ENCODE measurements at regions not wholly inside any gene's neighbourhood (a gene's known extent, or its start where the extent isn't known, plus 50 kb on each side); places are given as distances from the start of the nearest gene placed in this dataset.

DNA sequence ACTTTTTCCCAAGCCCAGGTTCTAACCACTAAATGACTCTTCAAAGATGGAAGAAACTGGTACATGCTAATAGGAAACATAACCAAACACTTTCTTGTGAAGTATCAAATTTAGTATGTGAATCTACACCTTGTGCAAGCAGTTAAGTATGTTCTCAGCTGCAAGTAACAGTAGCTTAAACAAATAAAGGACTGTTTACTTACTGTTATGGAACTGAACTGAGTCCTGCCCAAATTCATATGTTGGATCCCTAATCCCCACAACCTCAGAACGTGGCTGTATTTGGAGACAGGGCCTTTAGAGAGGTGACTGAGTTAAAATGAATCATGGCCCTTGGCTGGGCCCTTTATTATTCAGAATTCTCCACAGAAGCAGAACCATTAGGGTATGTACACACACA, 178.7 kb downstream of the KDR start:
- no peaks in the 10 kb centered on the region for H3K36me3 ChIP-seq
- no peaks in the 10 kb centered on the region for H3K4me1 ChIP-seq
- no peak for DNase-seq
- WGBS, 2 donors = 71 to 83% methylated on average over 1 of the region's 1 CpG
- no peak overlapping the region for H3K4me3 ChIP-seq (replicated peaks in 1 of 3)
- no peaks in the 10 kb centered on the region for H3K9me3 ChIP-seq
- TF ChIP-seq, protein P1, sequence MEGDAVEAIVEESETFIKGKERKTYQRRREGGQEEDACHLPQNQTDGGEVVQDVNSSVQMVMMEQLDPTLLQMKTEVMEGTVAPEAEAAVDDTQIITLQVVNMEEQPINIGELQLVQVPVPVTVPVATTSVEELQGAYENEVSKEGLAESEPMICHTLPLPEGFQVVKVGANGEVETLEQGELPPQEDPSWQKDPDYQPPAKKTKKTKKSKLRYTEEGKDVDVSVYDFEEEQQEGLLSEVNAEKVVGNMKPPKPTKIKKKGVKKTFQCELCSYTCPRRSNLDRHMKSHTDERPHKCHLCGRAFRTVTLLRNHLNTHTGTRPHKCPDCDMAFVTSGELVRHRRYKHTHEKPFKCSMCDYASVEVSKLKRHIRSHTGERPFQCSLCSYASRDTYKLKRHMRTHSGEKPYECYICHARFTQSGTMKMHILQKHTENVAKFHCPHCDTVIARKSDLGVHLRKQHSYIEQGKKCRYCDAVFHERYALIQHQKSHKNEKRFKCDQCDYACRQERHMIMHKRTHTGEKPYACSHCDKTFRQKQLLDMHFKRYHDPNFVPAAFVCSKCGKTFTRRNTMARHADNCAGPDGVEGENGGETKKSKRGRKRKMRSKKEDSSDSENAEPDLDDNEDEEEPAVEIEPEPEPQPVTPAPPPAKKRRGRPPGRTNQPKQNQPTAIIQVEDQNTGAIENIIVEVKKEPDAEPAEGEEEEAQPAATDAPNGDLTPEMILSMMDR (IDR thresholded peaks at IDR 0.05) = no peak
- no peak for TF ChIP-seq POLR2A (IDR thresholded peaks at IDR 0.05)
- intact Hi-C loops (cut with DNase I) = no loop called here
- H3K27ac ChIP-seq = no peak overlapping the region
- no peaks in the 10 kb centered on the region for H3K27me3 ChIP-seq

DNA sequence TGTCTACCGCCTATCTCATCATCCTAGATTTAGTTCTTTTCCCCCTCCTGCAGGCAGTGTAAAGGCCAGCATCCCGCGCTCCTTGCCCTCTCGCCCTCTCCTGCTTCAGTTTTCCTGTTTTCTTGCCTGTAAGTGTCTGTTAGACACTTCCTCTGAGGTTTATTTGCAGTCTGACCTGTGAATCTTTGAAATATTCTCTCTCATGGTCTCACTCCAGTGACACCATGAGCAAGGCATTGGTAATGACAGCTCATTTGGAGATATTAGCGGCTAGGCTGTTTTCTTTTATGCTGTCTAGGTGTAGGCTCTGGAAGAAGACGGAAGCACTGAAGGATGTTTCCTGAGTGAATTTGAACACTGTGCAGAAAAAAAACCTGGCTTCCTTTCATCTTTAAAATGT, 179.6 kb downstream of the KDR start:
- no peak overlapping the region for H3K4me3 ChIP-seq (replicated peaks in 1 of 3)
- DNase-seq = no peak
- 80 to 82% methylated on average over 6 of the region's 6 CpGs for WGBS, 2 donors
- intact Hi-C loops (cut with DNase I) = no loop called here
- H3K27ac ChIP-seq = no peak overlapping the region
- H3K4me1 ChIP-seq = no peaks in the 10 kb centered on the region
- TF ChIP-seq, protein P1 (IDR thresholded peaks at IDR 0.05) = no peak
- TF ChIP-seq POLR2A (IDR thresholded peaks at IDR 0.05) = no peak
- H3K9me3 ChIP-seq = no peaks in the 10 kb centered on the region
- H3K27me3 ChIP-seq = no peaks in the 10 kb centered on the region
- H3K36me3 ChIP-seq = no peaks in the 10 kb centered on the region

DNA sequence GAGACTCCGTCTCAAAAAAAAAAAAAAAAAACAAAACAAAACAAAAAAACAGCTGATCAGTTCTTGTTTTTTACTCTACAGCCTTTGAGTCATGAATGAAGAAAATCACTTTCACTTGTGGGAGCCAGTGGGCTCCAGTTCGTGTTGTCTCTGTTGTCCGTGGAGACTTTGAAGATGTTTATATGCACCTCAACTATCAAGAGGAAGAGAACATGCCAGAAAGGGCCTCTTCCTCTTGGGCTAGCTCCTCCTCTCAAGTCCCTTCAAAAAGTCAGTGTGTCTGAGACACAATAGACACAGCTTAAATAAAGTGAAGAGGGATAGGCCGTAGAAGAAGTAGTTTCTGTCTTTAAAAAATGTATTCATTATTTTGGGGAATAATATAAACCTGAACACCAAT, 182.7 kb downstream of the KDR start:
- Histone ChIP-seq H3K4me3 (replicated peaks in 1 of 3) (no peak overlapping the region), H3K4me1 (no peaks in the 10 kb centered on the region), H3K27me3 (no peaks in the 10 kb centered on the region), H3K27ac (no peak overlapping the region), H3K36me3 (no peaks in the 10 kb centered on the region), H3K9me3 (no peaks in the 10 kb centered on the region)
- TF ChIP-seq, protein P1 (IDR thresholded peaks at IDR 0.05) = no peak
- TF ChIP-seq POLR2A (IDR thresholded peaks at IDR 0.05) = no peak
- intact Hi-C loops (cut with DNase I) = no loop called here
- no peak for DNase-seq
- WGBS, 2 donors = 62 to 74% methylated on average over 4 of the region's 4 CpGs

DNA sequence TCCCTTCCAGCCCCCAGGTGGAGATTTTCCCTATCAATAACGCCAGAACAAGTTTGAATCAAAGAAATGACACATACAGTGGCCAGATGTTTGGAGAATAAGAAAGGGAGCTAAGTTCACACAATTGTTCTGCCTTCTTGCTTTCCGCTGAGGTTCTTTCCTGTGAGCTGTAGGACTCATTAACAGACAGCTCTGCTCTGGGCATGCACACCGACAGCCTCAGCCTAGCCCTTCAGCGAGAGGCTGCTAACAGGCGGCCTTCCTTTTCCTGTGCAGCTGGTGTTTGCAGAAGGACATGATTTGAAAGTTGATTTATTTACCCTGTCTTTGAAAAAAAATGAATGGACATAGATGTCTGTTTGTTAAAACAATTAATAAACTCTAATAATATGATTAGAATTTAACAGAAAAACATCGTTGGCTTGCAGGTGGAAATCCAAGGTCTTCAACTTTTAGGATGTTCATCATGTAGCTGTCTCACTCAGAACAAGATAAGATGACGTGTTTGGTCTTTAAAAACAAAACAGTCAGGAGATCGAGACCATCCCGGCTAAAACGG, 183.3 kb downstream of the KDR start:
- no peaks in the 10 kb centered on the region for H3K9me3 ChIP-seq
- DNase-seq = no peak
- H3K36me3 ChIP-seq = no peaks in the 10 kb centered on the region
- no peak overlapping the region for H3K4me3 ChIP-seq (replicated peaks in 1 of 3)
- no peaks in the 10 kb centered on the region for H3K27me3 ChIP-seq
- TF ChIP-seq, protein P1 (IDR thresholded peaks at IDR 0.05) = no peak
- no peak for TF ChIP-seq POLR2A (IDR thresholded peaks at IDR 0.05)
- 63 to 78% methylated on average over 10 of the region's 10 CpGs for WGBS, 2 donors
- intact Hi-C loops (cut with DNase I) = no loop called here
- H3K27ac ChIP-seq = no peak overlapping the region
- H3K4me1 ChIP-seq = no peaks in the 10 kb centered on the region

DNA sequence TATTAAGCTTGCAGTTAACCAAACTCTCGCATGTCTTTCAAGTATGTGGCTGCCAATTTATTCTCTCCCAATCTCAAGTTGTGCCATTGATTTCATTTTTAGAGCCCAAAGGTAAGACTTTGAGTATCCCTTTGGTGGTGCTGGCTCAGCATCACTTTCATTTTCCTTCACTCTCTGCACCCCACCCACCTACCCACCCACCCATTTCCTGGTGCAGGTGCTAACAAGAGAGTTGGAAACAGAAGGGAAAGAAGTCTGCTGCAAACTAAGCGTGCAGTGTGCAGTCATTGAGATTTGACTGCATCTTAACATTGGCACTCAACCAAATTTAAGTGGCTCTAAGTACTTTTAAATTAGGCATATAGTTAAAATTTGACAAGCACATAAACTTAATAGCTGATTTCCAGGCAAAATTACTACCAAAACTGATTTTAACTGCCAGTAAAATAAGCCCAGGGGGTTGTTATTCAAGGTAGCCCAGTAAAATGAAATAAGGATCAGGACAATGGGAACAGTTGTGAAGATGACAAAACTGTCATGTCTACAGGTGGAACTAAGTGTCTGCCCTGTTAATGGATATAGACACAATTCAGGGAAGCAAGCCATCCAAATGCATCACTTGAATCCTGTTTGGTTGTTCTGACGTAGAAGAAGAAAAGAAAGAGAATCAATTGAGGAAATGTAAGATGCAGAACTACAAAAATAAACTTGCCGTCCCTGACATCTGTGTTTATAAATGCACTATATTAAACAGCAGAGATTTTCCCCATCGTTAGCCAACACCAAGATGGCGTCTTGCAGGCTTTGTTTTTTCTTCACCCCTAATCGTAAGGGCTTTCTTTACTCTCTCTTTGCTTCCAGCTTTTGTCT, 184.2 kb downstream of the KDR start:
- TF ChIP-seq POLR2A (IDR thresholded peaks at IDR 0.05) = no peak
- TF ChIP-seq, protein P1 (IDR thresholded peaks at IDR 0.05) = no peak
- 57 to 62% methylated on average over 7 of the region's 7 CpGs for WGBS, 2 donors
- Histone ChIP-seq H3K27ac (no peak overlapping the region), H3K27me3 (no peaks in the 10 kb centered on the region), H3K36me3 (no peaks in the 10 kb centered on the region), H3K4me3 (replicated peaks in 1 of 3) (no peak overlapping the region), H3K9me3 (no peaks in the 10 kb centered on the region), H3K4me1 (no peaks in the 10 kb centered on the region)
- DNase-seq = no peak
- intact Hi-C loops (cut with DNase I) = no loop called here
